T-helper 1 cell treated with Interleukin-12 subunit alpha and Interleukin-12 subunit beta and Interleukin-4 antibody, amounts not matched to agents 30 μg/mL and 1 μg/mL, for 36 hours (primary cell): ENCODE measurements at regions not wholly inside any gene's neighbourhood (a gene's known extent, or its start where the extent isn't known, plus 50 kb on each side); places are given as distances from the start of the nearest gene placed in this dataset.

Experiments used
- H3K27ac Mint-ChIP-seq: one replicate; pipeline ENCODE4 v1.8.0; 2021; ENCODE audit warnings: mild to moderate bottlenecking, mixed read lengths
- H3K27me3 Mint-ChIP-seq: one replicate; pipeline ENCODE4 v1.8.0; 2021; ENCODE audit warnings: low read depth, mixed read lengths
- H3K36me3 Mint-ChIP-seq: one replicate; pipeline ENCODE4 v1.8.0; 2021; ENCODE audit warnings: low read depth, mixed read lengths
- H3K4me1 Mint-ChIP-seq: one replicate; pipeline ENCODE4 v1.8.0; 2021; ENCODE audit warnings: low read depth, mixed read lengths
- H3K4me3 Mint-ChIP-seq: one replicate; pipeline ENCODE4 v1.8.0; 2021; ENCODE audit warnings: mild to moderate bottlenecking, moderate library complexity, mixed read lengths
- H3K9me3 Mint-ChIP-seq: one replicate; pipeline ENCODE4 v1.8.0; 2021; ENCODE audit warnings: mixed read lengths

- Mint-ChIP-seq H3K27ac (no peak overlapping the region), H3K9me3 (peaks cover 7% of the 10 kb centered on the region), H3K27me3 (no peaks in the 10 kb centered on the region)
Observed at GRCh38 chr10:113368666-113369364, 184.0 kb upstream of the HABP2 start.

GRCh38 chr10:113369365-113369694 is 183.5 kb upstream of the HABP2 start:
- H3K27me3 Mint-ChIP-seq, result no peaks in the 10 kb centered on the region
- no peak overlapping the region for H3K4me3 Mint-ChIP-seq
- H3K9me3 Mint-ChIP-seq, result peaks cover 7% of the 10 kb centered on the region
- no peaks in the 10 kb centered on the region for H3K36me3 Mint-ChIP-seq
- H3K4me1 Mint-ChIP-seq, result no peaks in the 10 kb centered on the region
- no peak overlapping the region for H3K27ac Mint-ChIP-seq

More at GRCh38 chr10:113368666-113369364, 184.0 kb upstream of the HABP2 start:
- Mint-ChIP-seq H3K4me1 (no peaks in the 10 kb centered on the region), H3K36me3 (no peaks in the 10 kb centered on the region), H3K4me3 (no peak overlapping the region)

GRCh38 chr10:113376428-113376827 is 176.4 kb upstream of the HABP2 start:
- Mint-ChIP-seq H3K4me3 (no peak overlapping the region), H3K27me3 (peaks cover 6% of the 10 kb centered on the region), H3K4me1 (no peaks in the 10 kb centered on the region), H3K36me3 (no peaks in the 10 kb centered on the region), H3K9me3 (no peaks in the 10 kb centered on the region), H3K27ac (no peak overlapping the region)

- Mint-ChIP-seq H3K9me3 (no peaks in the 10 kb centered on the region), H3K27me3 (peaks cover 31% of the 10 kb centered on the region), H3K36me3 (no peaks in the 10 kb centered on the region), H3K4me1 (peaks cover 9% of the 10 kb centered on the region), H3K27ac (no peak overlapping the region), H3K4me3 (no peak overlapping the region)
Observed at GRCh38 chr10:113379091-113379490, 173.8 kb upstream of the HABP2 start.

- Mint-ChIP-seq H3K27me3 (peaks cover 53% of the 10 kb centered on the region), H3K36me3 (no peaks in the 10 kb centered on the region), H3K9me3 (no peaks in the 10 kb centered on the region), H3K27ac (no peak overlapping the region), H3K4me1 (peaks cover 11% of the 10 kb centered on the region), H3K4me3 (no peak overlapping the region)
Observed at GRCh38 chr10:113381416-113381815, 171.4 kb upstream of the HABP2 start.

GRCh38 chr10:113381981-113382509 is 170.8 kb upstream of the HABP2 start:
- Mint-ChIP-seq H3K4me3 (peak overlapping the region; percentile 11), H3K27ac (peak overlapping the region; percentile 1), H3K9me3 (no peaks in the 10 kb centered on the region), H3K27me3 (peaks cover 59% of the 10 kb centered on the region), H3K4me1 (peaks cover 11% of the 10 kb centered on the region), H3K36me3 (no peaks in the 10 kb centered on the region)

- Mint-ChIP-seq H3K36me3 (no peaks in the 10 kb centered on the region), H3K27me3 (peaks cover 59% of the 10 kb centered on the region), H3K4me1 (peaks cover 11% of the 10 kb centered on the region), H3K4me3 (no peak overlapping the region), H3K9me3 (no peaks in the 10 kb centered on the region), H3K27ac (no peak overlapping the region)
Observed at GRCh38 chr10:113382691-113383090, 170.2 kb upstream of the HABP2 start.

- Mint-ChIP-seq H3K4me1 (peaks cover 11% of the 10 kb centered on the region), H3K4me3 (no peak overlapping the region), H3K9me3 (no peaks in the 10 kb centered on the region), H3K36me3 (no peaks in the 10 kb centered on the region), H3K27me3 (peaks cover 59% of the 10 kb centered on the region), H3K27ac (no peak overlapping the region)
Observed at GRCh38 chr10:113384181-113384580, 168.7 kb upstream of the HABP2 start.

- H3K4me3 Mint-ChIP-seq, result no peak overlapping the region
Observed at GRCh38 chr10:113385021-113385999, 167.5 kb upstream of the HABP2 start.

GRCh38 chr10:113386005-113386404 is 166.8 kb upstream of the HABP2 start:
- Mint-ChIP-seq H3K27ac (no peak overlapping the region), H3K4me3 (no peak overlapping the region), H3K9me3 (no peaks in the 10 kb centered on the region), H3K36me3 (no peaks in the 10 kb centered on the region), H3K27me3 (peaks cover 57% of the 10 kb centered on the region), H3K4me1 (peaks cover 11% of the 10 kb centered on the region)

More at GRCh38 chr10:113385021-113385999, 167.5 kb upstream of the HABP2 start:
- peaks cover 59% of the 10 kb centered on the region for H3K27me3 Mint-ChIP-seq
- H3K9me3 Mint-ChIP-seq, result no peaks in the 10 kb centered on the region
- no peaks in the 10 kb centered on the region for H3K36me3 Mint-ChIP-seq
- no peak overlapping the region for H3K27ac Mint-ChIP-seq
- H3K4me1 Mint-ChIP-seq, result peaks cover 11% of the 10 kb centered on the region

GRCh38 chr10:113389969-113390368 is 162.9 kb upstream of the HABP2 start:
- H3K36me3 Mint-ChIP-seq, result no peaks in the 10 kb centered on the region
- H3K27ac Mint-ChIP-seq, result no peak overlapping the region
- peaks cover 20% of the 10 kb centered on the region for H3K27me3 Mint-ChIP-seq
- no peak overlapping the region for H3K4me3 Mint-ChIP-seq
- no peaks in the 10 kb centered on the region for H3K9me3 Mint-ChIP-seq
- peaks cover 2% of the 10 kb centered on the region for H3K4me1 Mint-ChIP-seq

GRCh38 chr10:113390896-113391295 is 162.0 kb upstream of the HABP2 start:
- Mint-ChIP-seq H3K27ac (no peak overlapping the region), H3K9me3 (no peaks in the 10 kb centered on the region), H3K36me3 (no peaks in the 10 kb centered on the region), H3K4me1 (no peaks in the 10 kb centered on the region), H3K27me3 (peaks cover 15% of the 10 kb centered on the region), H3K4me3 (no peak overlapping the region)

- no peaks in the 10 kb centered on the region for H3K4me1 Mint-ChIP-seq
- H3K36me3 Mint-ChIP-seq, result no peaks in the 10 kb centered on the region
Observed at GRCh38 chr10:113397047-113397446, 155.8 kb upstream of the HABP2 start.

GRCh38 chr10:113399065-113399464 is 153.8 kb upstream of the HABP2 start:
- no peaks in the 10 kb centered on the region for H3K9me3 Mint-ChIP-seq
- no peaks in the 10 kb centered on the region for H3K4me1 Mint-ChIP-seq
- peaks cover 4% of the 10 kb centered on the region for H3K27me3 Mint-ChIP-seq
- H3K27ac Mint-ChIP-seq, result no peak overlapping the region
- H3K36me3 Mint-ChIP-seq, result no peaks in the 10 kb centered on the region
- H3K4me3 Mint-ChIP-seq, result no peak overlapping the region

More at GRCh38 chr10:113397047-113397446, 155.8 kb upstream of the HABP2 start:
- H3K27me3 Mint-ChIP-seq, result peaks cover 4% of the 10 kb centered on the region
- no peak overlapping the region for H3K4me3 Mint-ChIP-seq
- H3K27ac Mint-ChIP-seq, result no peak overlapping the region
- no peaks in the 10 kb centered on the region for H3K9me3 Mint-ChIP-seq

GRCh38 chr10:113402602-113403001 is 150.3 kb upstream of the HABP2 start:
- Mint-ChIP-seq H3K4me1 (no peaks in the 10 kb centered on the region), H3K4me3 (no peak overlapping the region), H3K36me3 (no peaks in the 10 kb centered on the region), H3K27ac (no peak overlapping the region), H3K9me3 (no peaks in the 10 kb centered on the region), H3K27me3 (no peaks in the 10 kb centered on the region)
